ENCODE measurements at regions not wholly inside any gene's neighbourhood (a gene's known extent, or its start where the extent isn't known, plus 50 kb on each side); places are given as distances from the start of the nearest gene placed in this dataset.

GRCh38 chr9:17894501-17895160 lies 315.8 kb downstream of the SH3GL2 start:
- no peak for DNase-seq

- no peak for DNase-seq
Observed at GRCh38 chr9:17900606-17901005, 321.7 kb downstream of the SH3GL2 start.

- no peak for DNase-seq
Observed at GRCh38 chr9:17905366-17905765, 326.5 kb downstream of the SH3GL2 start.

- no peak for DNase-seq
Observed at GRCh38 chr9:17905781-17906175, 326.9 kb downstream of the SH3GL2 start.

- DNase-seq: no peak
Observed at GRCh38 chr9:17906176-17906840, 327.4 kb downstream of the SH3GL2 start.

GRCh38 chr9:17906841-17907778 lies 328.2 kb downstream of the SH3GL2 start:
- no peak for DNase-seq

GRCh38 chr9:17907779-17908508 lies 329.1 kb downstream of the SH3GL2 start:
- no peak for DNase-seq

GRCh38 chr9:17926246-17926645 lies 347.4 kb downstream of the SH3GL2 start:
- DNase-seq: no peak

- no peak for DNase-seq
Observed at GRCh38 chr9:17927616-17928015, 348.8 kb downstream of the SH3GL2 start.

GRCh38 chr9:17928228-17928627 lies 349.4 kb downstream of the SH3GL2 start:
- DNase-seq: no peak

GRCh38 chr9:17928768-17929167 lies 349.9 kb downstream of the SH3GL2 start:
- DNase-seq: no peak

- DNase-seq: no peak
Observed at GRCh38 chr9:17929506-17929905, 350.6 kb downstream of the SH3GL2 start.

GRCh38 chr9:17930071-17930470 lies 351.2 kb downstream of the SH3GL2 start:
- DNase-seq: no peak

- no peak for DNase-seq
Observed at GRCh38 chr9:17936365-17936764, 357.5 kb downstream of the SH3GL2 start.

- no peak for DNase-seq
Observed at GRCh38 chr9:17938035-17938655, 359.3 kb downstream of the SH3GL2 start.

- no peak for DNase-seq
Observed at GRCh38 chr9:17942498-17942897, 363.6 kb downstream of the SH3GL2 start.

- DNase-seq: no peak
Observed at GRCh38 chr9:17955409-17955808, 376.5 kb downstream of the SH3GL2 start.

- DNase-seq: no peak
Observed at GRCh38 chr9:17958363-17958762, 379.5 kb downstream of the SH3GL2 start.

- no peak for DNase-seq
Observed at GRCh38 chr9:17962747-17963146, 383.9 kb downstream of the SH3GL2 start.

- DNase-seq: no peak
Observed at GRCh38 chr9:17963498-17963897, 384.6 kb downstream of the SH3GL2 start.

- no peak for DNase-seq
Observed at GRCh38 chr9:17967731-17968130, 388.9 kb downstream of the SH3GL2 start.

GRCh38 chr9:17969232-17969631 lies 390.4 kb downstream of the SH3GL2 start:
- DNase-seq: no peak

GRCh38 chr9:17970277-17970676 lies 391.4 kb downstream of the SH3GL2 start:
- DNase-seq: no peak
